HEK293 (cell line): ENCODE measurements at regions not wholly inside any gene's neighbourhood (a gene's known extent, or its start where the extent isn't known, plus 50 kb on each side); places are given as distances from the start of the nearest gene placed in this dataset.

ENCODE experiments used
- CTCF ChIA-PET: fragments of 350-600 bp; formaldehyde crosslinking; extraction: SDS; loops from one replicate; lab custom pipeline; 2021; ENCODE audit warnings: antibody characterized with exemption; lab: Yijun Ruan, JAX
- POLR2A ChIA-PET: fragments of 300-600 bp; formaldehyde crosslinking; extraction: SDS; loops from one replicate; lab custom pipeline; 2020; ENCODE audit warnings: antibody characterized with exemption, inconsistent platforms; lab: Yijun Ruan, JAX
- H3K27ac ChIP-seq: fragments of 200-500 bp; sonication (Bioruptor generic); 2 replicates; pipeline ENCODE4 v1.5.1; 2014; ENCODE audit warnings: low read depth, low read length, control low read depth, inconsistent platforms; ENCODE audit errors: extremely low read depth
- H3K36me3 ChIP-seq, 2 experiments: fragments of 200-500 bp in 1 of 2; sonication (Bioruptor generic) in 1 of 2; 1 replicate in 1 of 2; 2 replicates in 1 of 2; pipeline ENCODE4 v1.5.1; 2014 to 2017; ENCODE audit warnings: inconsistent platforms in 2 of 2, low read length in 2 of 2; ENCODE audit not compliant: control insufficient read depth in 2 of 2, insufficient read depth in 1 of 2
- H3K4me1 ChIP-seq: fragments of 200-500 bp; sonication (Bioruptor generic); 2 replicates; pipeline ENCODE4 v1.5.1; 2014; ENCODE audit warnings: mild to moderate bottlenecking, low read length, inconsistent platforms; ENCODE audit not compliant: control insufficient read depth, insufficient read depth
- H3K4me3 ChIP-seq: 2 replicates; pipeline ENCODE4 v1.5.1; 2011; ENCODE audit warnings: low read depth, mild to moderate bottlenecking, control low read depth, low read length, moderate library complexity
- H3K9me3 ChIP-seq: fragments of 200-500 bp; sonication (Bioruptor generic); 2 replicates; pipeline ENCODE4 v1.5.1; 2014; ENCODE audit warnings: low read depth, low read length, inconsistent platforms; ENCODE audit not compliant: control insufficient read depth, insufficient read depth
- BCL11A ChIP-seq: fragments of 450-650 bp; formaldehyde crosslinking; IDR thresholded peaks from 2 replicates; pipeline ENCODE4 v1.5.1; 2016; ENCODE audit warnings: low read depth, missing biosample characterization, missing genetic modification characterization
- KLF10 ChIP-seq: fragments of 450-650 bp; IDR thresholded peaks from 2 replicates; pipeline ENCODE4 v1.5.1; 2018; ENCODE audit warnings: missing biosample characterization, mild to moderate bottlenecking, missing genetic modification characterization
- KLF7 ChIP-seq: fragments of 450-650 bp; formaldehyde crosslinking; IDR thresholded peaks from 2 replicates; pipeline ENCODE4 v1.5.1; 2016; ENCODE audit warnings: missing biosample characterization, missing genetic modification characterization, borderline replicate concordance
- MYNN ChIP-seq: fragments of 450-650 bp; formaldehyde crosslinking; IDR thresholded peaks from 2 replicates; pipeline ENCODE4 v1.5.1; 2016; ENCODE audit warnings: missing biosample characterization, missing genetic modification characterization, borderline replicate concordance
- MZF1 ChIP-seq: fragments of 450-650 bp; formaldehyde crosslinking; IDR thresholded peaks from 2 replicates; pipeline ENCODE4 v1.5.1; 2017; ENCODE audit warnings: missing biosample characterization, missing genetic modification characterization, borderline replicate concordance
- PBX3 ChIP-seq: sonication (generic); formaldehyde crosslinking; IDR thresholded peaks from 2 replicates; pipeline ENCODE4 v1.8.1; 2022; ENCODE audit warnings: mild to moderate bottlenecking, moderate library complexity, missing genetic modification reagents
- ZBTB48 ChIP-seq: fragments of 450-650 bp; formaldehyde crosslinking; IDR thresholded peaks from 2 replicates; pipeline ENCODE4 v1.5.1; 2016; ENCODE audit warnings: missing biosample characterization, missing genetic modification characterization
- ZFHX2 ChIP-seq: fragments of 450-650 bp; formaldehyde crosslinking; conservative IDR thresholded peaks from 2 replicates; pipeline ENCODE4 v1.5.1; 2016; ENCODE audit warnings: missing biosample characterization, missing genetic modification characterization
- ZFP37 ChIP-seq: fragments of 450-650 bp; formaldehyde crosslinking; IDR thresholded peaks from 2 replicates; pipeline ENCODE4 v1.5.1; 2016; ENCODE audit warnings: missing biosample characterization, missing genetic modification characterization
- ZNF146 ChIP-seq: fragments of 450-650 bp; formaldehyde crosslinking; IDR thresholded peaks from 2 replicates; pipeline ENCODE4 v1.5.1; 2016; ENCODE audit warnings: missing biosample characterization, missing genetic modification characterization
- ZNF16 ChIP-seq: fragments of 450-650 bp; formaldehyde crosslinking; IDR thresholded peaks from 2 replicates; pipeline ENCODE4 v1.5.1; 2016; ENCODE audit warnings: low read depth, missing biosample characterization, missing genetic modification characterization
- ZNF2 ChIP-seq: fragments of 450-650 bp; formaldehyde crosslinking; IDR thresholded peaks from 2 replicates; pipeline ENCODE4 v1.5.1; 2016; ENCODE audit warnings: missing biosample characterization, missing genetic modification characterization
- ZNF24 ChIP-seq: fragments of 450-650 bp; formaldehyde crosslinking; IDR thresholded peaks from 2 replicates; pipeline ENCODE4 v1.5.1; 2016; ENCODE audit warnings: missing biosample characterization, missing genetic modification characterization
- ZNF26 ChIP-seq: fragments of 450-650 bp; formaldehyde crosslinking; IDR thresholded peaks from 2 replicates; pipeline ENCODE4 v1.5.1; 2016; ENCODE audit warnings: missing biosample characterization, missing genetic modification characterization
- ZNF398 ChIP-seq: fragments of 450-650 bp; formaldehyde crosslinking; IDR thresholded peaks from 2 replicates; pipeline ENCODE4 v1.5.1; 2017; ENCODE audit warnings: missing biosample characterization, missing genetic modification characterization
- ZNF530 ChIP-seq: fragments of 450-650 bp; formaldehyde crosslinking; IDR thresholded peaks from 2 replicates; pipeline ENCODE4 v1.5.1; 2016; ENCODE audit warnings: low read depth, missing biosample characterization, missing genetic modification characterization
- ZNF600 ChIP-seq: fragments of 450-650 bp; formaldehyde crosslinking; IDR thresholded peaks from 2 replicates; pipeline ENCODE4 v1.5.1; 2016; ENCODE audit warnings: missing biosample characterization, missing genetic modification characterization
- ZNF704 ChIP-seq: fragments of 450-650 bp; formaldehyde crosslinking; IDR thresholded peaks from 2 replicates; pipeline ENCODE4 v1.5.1; 2016; ENCODE audit warnings: missing biosample characterization, missing genetic modification characterization
- ZNF777 ChIP-seq: fragments of 450-650 bp; formaldehyde crosslinking; IDR thresholded peaks from 2 replicates; pipeline ENCODE4 v1.5.1; 2017; ENCODE audit warnings: missing biosample characterization, missing genetic modification characterization, borderline replicate concordance
- ZSCAN30 ChIP-seq: fragments of 450-650 bp; IDR thresholded peaks from 2 replicates; pipeline ENCODE4 v1.5.1; 2018; ENCODE audit warnings: missing biosample characterization, mild to moderate bottlenecking, missing genetic modification characterization, moderate library complexity
- ZXDB ChIP-seq: fragments of 450-650 bp; formaldehyde crosslinking; IDR thresholded peaks from 2 replicates; pipeline ENCODE4 v1.5.1; 2016; ENCODE audit warnings: missing biosample characterization, missing genetic modification characterization
- TF ChIP-seq, protein P1 (sequence below): fragments of 450-650 bp; formaldehyde crosslinking; optimal IDR thresholded peaks from 2 replicates; pipeline ENCODE3; 2016; ENCODE audit warnings: missing biosample characterization, mild to moderate bottlenecking, missing genetic modification characterization
- TF ChIP-seq, protein P2 (sequence below): fragments of 450-650 bp; formaldehyde crosslinking; IDR thresholded peaks from 2 replicates; pipeline ENCODE4 v1.5.1; 2016; ENCODE audit warnings: missing biosample characterization, missing genetic modification characterization

- TF ChIP-seq ZFP37 (no peak), ZNF146 (no peak), ZNF26 (no peak), BCL11A (tag by site-specific recombination) (no peak), ZXDB (tag by site-specific recombination) (no peak), KLF10 (tag by site-specific recombination) (no peak)
These were observed 174.0 kb upstream of the TPM1 start (continued) for GRCh38 chr15:62868507-62868906.

DNA sequence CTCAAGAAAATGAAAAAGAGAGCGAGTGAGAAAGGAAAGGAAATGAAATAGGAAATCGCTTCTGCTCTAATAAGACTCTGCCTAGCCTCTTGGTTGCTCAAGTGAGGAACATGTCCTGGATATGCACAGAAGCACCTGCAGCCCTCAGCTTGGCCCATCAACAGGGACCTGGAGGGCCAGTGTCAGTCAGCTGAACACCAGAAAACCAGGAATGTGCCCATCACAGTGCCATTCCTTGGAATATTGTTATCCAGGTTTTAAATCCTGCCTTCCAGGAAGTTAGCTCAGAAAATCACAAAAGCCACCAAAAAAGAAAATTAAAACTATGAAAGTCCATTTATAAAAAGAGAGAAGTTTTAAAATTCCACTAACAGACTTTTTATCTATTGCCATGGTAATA, 173.4 kb upstream of the TPM1 start:
- TF ChIP-seq, protein P1, sequence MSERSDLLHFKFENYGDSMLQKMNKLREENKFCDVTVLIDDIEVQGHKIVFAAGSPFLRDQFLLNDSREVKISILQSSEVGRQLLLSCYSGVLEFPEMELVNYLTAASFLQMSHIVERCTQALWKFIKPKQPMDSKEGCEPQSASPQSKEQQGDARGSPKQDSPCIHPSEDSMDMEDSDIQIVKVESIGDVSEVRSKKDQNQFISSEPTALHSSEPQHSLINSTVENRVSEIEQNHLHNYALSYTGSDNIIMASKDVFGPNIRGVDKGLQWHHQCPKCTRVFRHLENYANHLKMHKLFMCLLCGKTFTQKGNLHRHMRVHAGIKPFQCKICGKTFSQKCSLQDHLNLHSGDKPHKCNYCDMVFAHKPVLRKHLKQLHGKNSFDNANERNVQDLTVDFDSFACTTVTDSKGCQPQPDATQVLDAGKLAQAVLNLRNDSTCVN (tag by site-specific recombination) = no peak
- TF ChIP-seq PBX3 (no peak), ZNF704 (tag by site-specific recombination) (no peak), MYNN (tag by site-specific recombination) (no peak), ZNF2 (no peak), ZSCAN30 (no peak), ZNF600 (tag by site-specific recombination) (no peak), ZNF777 (tag by site-specific recombination) (no peak), ZFHX2 (tag by site-specific recombination) (no peak), ZNF24 (tag by site-specific recombination) (no peak), KLF7 (tag by site-specific recombination) (no peak), ZNF16 (tag by site-specific recombination) (no peak), ZNF398 (tag by site-specific recombination) (no peak), ZBTB48 (no peak), MZF1 (tag by site-specific recombination) (no peak), ZNF530 (tag by site-specific recombination) (no peak)
- TF ChIP-seq, protein P2, sequence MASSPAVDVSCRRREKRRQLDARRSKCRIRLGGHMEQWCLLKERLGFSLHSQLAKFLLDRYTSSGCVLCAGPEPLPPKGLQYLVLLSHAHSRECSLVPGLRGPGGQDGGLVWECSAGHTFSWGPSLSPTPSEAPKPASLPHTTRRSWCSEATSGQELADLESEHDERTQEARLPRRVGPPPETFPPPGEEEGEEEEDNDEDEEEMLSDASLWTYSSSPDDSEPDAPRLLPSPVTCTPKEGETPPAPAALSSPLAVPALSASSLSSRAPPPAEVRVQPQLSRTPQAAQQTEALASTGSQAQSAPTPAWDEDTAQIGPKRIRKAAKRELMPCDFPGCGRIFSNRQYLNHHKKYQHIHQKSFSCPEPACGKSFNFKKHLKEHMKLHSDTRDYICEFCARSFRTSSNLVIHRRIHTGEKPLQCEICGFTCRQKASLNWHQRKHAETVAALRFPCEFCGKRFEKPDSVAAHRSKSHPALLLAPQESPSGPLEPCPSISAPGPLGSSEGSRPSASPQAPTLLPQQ (tag by site-specific recombination) = no peak
- POLR2A ChIA-PET = no interaction called here

More for the DNA sequence above, 173.4 kb upstream of the TPM1 start:
- CTCF ChIA-PET = interaction anchor here (0.5 to 0.7 kb wide), 2 partner anchors 13 to 16 kb away, joined by 4 to 5 read pairs; no protein-coding TSS in a partner anchor
- H3K9me3 ChIP-seq = no peaks in the 10 kb centered on the region
- H3K27ac ChIP-seq = no peak overlapping the region
- H3K36me3 ChIP-seq = no peaks in the 10 kb centered on the region
- no peak overlapping the region for H3K4me3 ChIP-seq
- H3K4me1 ChIP-seq = no peaks in the 10 kb centered on the region
